ENCODE measurements at regions not wholly inside any gene's neighbourhood (a gene's known extent, or its start where the extent isn't known, plus 50 kb on each side); places are given as distances from the start of the nearest gene placed in this dataset.

DNA sequence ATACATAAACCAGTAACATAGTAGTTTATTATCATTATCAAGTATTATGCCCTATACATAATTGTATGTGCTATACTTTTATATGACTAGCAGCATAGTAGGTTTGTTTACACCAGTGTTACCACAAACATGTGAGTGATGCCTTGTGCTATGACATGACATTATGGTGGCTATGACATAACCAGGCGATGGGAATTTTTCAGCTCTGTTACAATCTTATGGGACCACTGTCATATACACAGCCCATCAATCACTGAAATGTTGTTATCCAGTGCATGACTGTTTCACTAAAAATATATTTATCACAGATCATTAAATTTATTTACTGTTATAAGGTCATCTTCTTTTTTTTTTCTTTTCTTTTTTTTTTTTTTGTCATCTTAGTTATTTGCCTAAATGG, 674.5 kb downstream of the PCDH17 start:
- Histone ChIP-seq H3K27ac (ENCODE audit: low read depth, low read length, poor library complexity, severe bottlenecking) (no peak overlapping the region), H3K4me3 (ENCODE audit: low read depth, low read length, poor library complexity, severe bottlenecking) (no peak overlapping the region), H3K36me3 (ENCODE audit: insufficient read depth, low read length, poor library complexity, severe bottlenecking) (no peaks in the 10 kb centered on the region), H3K27me3 (replicated peaks; ENCODE audit: insufficient read depth, low read depth, low read length, poor library complexity) (no peaks in the 10 kb centered on the region), H3K9me3 (ENCODE audit: low read depth, low read length, poor library complexity, severe bottlenecking) (no peaks in the 10 kb centered on the region), H3K4me1 (ENCODE audit: insufficient read depth, low read length, poor library complexity, severe bottlenecking) (no peaks in the 10 kb centered on the region)
- DNase-seq (ENCODE audit: low spot score): no peak
- BruUV-seq (replicated peaks): no TSS peak
- ChIA-PET CTCF (no interaction called here), POLR2A (ENCODE audit: low non-redundant PET) (no interaction called here)
- TF ChIP-seq EZH2 (IDR thresholded peaks at IDR 0.05; ENCODE audit: borderline replicate concordance, low read depth, low read length, poor library complexity, severe bottlenecking): no peak
- TF ChIP-seq, protein P1, sequence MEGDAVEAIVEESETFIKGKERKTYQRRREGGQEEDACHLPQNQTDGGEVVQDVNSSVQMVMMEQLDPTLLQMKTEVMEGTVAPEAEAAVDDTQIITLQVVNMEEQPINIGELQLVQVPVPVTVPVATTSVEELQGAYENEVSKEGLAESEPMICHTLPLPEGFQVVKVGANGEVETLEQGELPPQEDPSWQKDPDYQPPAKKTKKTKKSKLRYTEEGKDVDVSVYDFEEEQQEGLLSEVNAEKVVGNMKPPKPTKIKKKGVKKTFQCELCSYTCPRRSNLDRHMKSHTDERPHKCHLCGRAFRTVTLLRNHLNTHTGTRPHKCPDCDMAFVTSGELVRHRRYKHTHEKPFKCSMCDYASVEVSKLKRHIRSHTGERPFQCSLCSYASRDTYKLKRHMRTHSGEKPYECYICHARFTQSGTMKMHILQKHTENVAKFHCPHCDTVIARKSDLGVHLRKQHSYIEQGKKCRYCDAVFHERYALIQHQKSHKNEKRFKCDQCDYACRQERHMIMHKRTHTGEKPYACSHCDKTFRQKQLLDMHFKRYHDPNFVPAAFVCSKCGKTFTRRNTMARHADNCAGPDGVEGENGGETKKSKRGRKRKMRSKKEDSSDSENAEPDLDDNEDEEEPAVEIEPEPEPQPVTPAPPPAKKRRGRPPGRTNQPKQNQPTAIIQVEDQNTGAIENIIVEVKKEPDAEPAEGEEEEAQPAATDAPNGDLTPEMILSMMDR (conservative IDR thresholded peaks at IDR 0.05; ENCODE audit: low read depth, low read length): no peak
- intact Hi-C loops (cut with micrococcal nuclease; ENCODE audit: unreplicated experiment): no loop called here

DNA sequence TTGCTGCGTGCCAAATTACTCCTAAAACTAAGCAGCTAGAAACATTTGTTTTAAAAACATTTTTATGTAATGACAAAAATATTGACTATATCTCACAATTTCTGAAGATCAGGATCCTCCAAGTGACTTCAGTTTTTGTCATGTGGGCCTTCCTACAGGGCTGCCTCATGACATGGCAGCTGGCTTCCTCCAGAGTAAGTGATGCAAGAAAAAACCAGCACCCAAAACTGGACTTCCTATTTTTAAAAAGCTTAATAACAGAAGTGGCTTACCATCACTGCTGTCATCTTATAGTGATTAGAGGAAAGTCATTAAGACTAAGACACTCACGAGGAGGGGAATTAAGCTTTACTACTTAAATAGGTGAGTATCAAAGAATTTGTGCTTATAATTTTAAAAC, 681.7 kb downstream of the PCDH17 start:
- no peak overlapping the region for H3K27ac ChIP-seq (ENCODE audit: low read depth, low read length, poor library complexity, severe bottlenecking)
- ChIA-PET CTCF (no interaction called here), POLR2A (ENCODE audit: low non-redundant PET) (no interaction called here)
- no peaks in the 10 kb centered on the region for H3K9me3 ChIP-seq (ENCODE audit: low read depth, low read length, poor library complexity, severe bottlenecking)
- no TSS peak for BruUV-seq (replicated peaks)
- H3K36me3 ChIP-seq (ENCODE audit: insufficient read depth, low read length, poor library complexity, severe bottlenecking): no peaks in the 10 kb centered on the region
- no peak for DNase-seq (ENCODE audit: low spot score)
- TF ChIP-seq, protein P1 (conservative IDR thresholded peaks at IDR 0.05; ENCODE audit: low read depth, low read length): no peak
- no peak for TF ChIP-seq EZH2 (IDR thresholded peaks at IDR 0.05; ENCODE audit: borderline replicate concordance, low read depth, low read length, poor library complexity, severe bottlenecking)
- no peaks in the 10 kb centered on the region for H3K4me1 ChIP-seq (ENCODE audit: insufficient read depth, low read length, poor library complexity, severe bottlenecking)
- no peaks in the 10 kb centered on the region for H3K27me3 ChIP-seq (replicated peaks; ENCODE audit: insufficient read depth, low read depth, low read length, poor library complexity)
- no peak overlapping the region for H3K4me3 ChIP-seq (ENCODE audit: low read depth, low read length, poor library complexity, severe bottlenecking)
- intact Hi-C loops (cut with micrococcal nuclease; ENCODE audit: unreplicated experiment): no loop called here

DNA sequence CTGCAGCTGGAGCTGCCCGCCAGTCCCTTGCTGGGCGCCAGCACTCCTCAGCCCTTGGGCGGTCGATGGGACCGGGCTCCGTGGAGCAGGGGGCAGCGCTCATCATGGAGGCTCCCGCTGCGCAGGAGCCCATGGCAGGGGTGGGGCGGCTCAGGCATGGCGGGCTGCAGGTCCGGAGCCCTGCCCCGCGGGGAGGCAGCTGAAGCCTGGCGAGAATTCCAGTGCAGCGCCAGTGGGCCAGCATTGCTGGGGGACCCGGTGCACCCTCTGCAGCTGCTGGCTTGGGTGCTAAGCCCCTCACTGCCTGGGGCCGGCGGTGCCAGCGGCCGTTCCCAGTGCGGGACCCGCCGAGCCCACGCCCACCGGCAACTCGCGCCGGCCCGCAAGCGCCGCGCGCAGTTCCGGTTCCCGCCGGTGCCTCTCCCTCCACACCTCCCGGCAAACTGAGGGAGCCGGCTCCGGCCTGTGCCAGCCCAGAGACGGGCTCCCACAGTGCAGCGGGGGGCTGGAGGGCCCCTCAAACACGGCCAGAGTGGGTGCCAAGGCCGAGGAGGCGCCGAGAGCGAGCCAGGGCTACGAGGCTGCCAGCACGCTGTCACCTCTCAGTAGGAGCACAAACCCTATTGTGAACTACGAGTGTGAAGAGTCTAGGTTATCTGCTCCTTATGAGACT, 687.1 kb downstream of the PCDH17 start:
- Histone ChIP-seq H3K9me3 (ENCODE audit: low read depth, low read length, poor library complexity, severe bottlenecking) (no peaks in the 10 kb centered on the region), H3K27ac (ENCODE audit: low read depth, low read length, poor library complexity, severe bottlenecking) (no peak overlapping the region), H3K4me1 (ENCODE audit: insufficient read depth, low read length, poor library complexity, severe bottlenecking) (no peaks in the 10 kb centered on the region), H3K36me3 (ENCODE audit: insufficient read depth, low read length, poor library complexity, severe bottlenecking) (no peaks in the 10 kb centered on the region), H3K4me3 (ENCODE audit: low read depth, low read length, poor library complexity, severe bottlenecking) (no peak overlapping the region), H3K27me3 (replicated peaks; ENCODE audit: insufficient read depth, low read depth, low read length, poor library complexity) (no peaks in the 10 kb centered on the region)
- POLR2A ChIA-PET (ENCODE audit: low non-redundant PET): no interaction called here
- intact Hi-C loops (cut with micrococcal nuclease; ENCODE audit: unreplicated experiment): no loop called here
- no peak for DNase-seq (ENCODE audit: low spot score)
- TF ChIP-seq, protein P1 (conservative IDR thresholded peaks at IDR 0.05; ENCODE audit: low read depth, low read length): no peak
- TF ChIP-seq EZH2 (IDR thresholded peaks at IDR 0.05; ENCODE audit: borderline replicate concordance, low read depth, low read length, poor library complexity, severe bottlenecking): no peak
- CTCF ChIA-PET: no interaction called here
- BruUV-seq (replicated peaks): no TSS peak

Data from A673 (cell line).